COLO829 (cell line): ENCODE measurements at regions not wholly inside any gene's neighbourhood (a gene's known extent, or its start where the extent isn't known, plus 50 kb on each side); places are given as distances from the start of the nearest gene placed in this dataset.
"Not testable (repeated sequence)": the region's sequence is repeated elsewhere in the genome, so short reads cannot be mapped to it uniquely, and the experiment has no call there.

ENCODE experiments used
- DNase-seq: peaks from one replicate; pipeline ENCODE4 v3.0.0; 2012; ENCODE audit warnings: low spot score

DNA sequence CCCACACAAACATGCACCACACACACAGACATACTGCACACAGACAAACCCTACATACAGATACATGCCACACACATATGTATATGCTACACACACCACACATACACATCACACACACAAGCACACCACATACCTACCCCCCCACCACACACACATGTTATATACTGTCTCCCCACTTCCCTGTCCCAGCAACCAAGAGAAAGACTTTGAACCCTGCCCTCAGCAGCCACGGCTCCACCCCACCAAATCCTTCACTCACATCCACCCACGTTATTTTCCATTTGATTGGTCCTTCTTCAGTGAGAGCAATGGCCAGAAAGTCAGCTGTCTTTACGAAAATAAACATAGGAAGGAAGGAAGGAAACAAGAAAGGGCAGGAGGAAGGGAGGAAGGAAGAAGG lies 479.8 kb downstream of the DIRAS2 start:
- no peak for DNase-seq

DNA sequence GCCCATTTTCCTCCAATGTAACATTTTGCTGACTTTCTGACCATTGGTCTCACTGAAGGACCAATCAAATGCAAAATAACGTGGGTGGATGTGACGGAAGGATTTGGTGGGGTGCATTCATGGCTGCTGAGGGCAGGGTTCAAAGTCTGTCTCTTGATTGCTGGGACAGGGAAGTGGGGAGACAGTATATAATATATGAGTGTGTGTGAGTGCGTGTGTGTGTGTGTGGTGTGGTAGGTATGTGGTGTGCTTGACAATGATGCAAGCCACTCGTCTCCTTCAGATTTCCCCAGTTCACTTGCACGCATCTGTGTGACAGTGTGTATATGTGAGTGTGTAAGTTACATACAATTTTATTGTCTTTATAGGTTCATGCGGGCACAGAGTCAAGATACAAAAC lies 477.3 kb downstream of the DIRAS2 start:
- DNase-seq = no peak

DNA sequence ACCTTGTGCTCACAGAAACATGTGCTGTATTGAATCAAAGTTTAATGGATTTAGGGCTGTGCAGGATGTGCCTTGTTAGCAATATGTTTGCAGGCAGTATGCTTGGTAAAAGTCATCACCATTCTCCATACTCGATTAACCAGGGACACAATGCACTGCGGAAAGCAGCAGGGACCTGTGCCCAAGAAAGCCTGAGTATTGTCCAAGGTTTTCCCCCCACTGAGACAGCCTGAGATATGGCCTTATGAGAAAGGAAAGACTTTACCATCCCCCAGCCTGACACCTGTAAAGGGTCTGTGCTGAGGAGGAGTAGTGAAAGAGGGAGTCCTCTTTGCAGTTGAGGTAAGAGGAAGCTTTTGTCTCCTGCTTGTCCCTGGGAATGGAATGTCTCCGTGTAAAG lies 476.2 kb downstream of the DIRAS2 start:
- not testable (repeated sequence) for DNase-seq

DNA sequence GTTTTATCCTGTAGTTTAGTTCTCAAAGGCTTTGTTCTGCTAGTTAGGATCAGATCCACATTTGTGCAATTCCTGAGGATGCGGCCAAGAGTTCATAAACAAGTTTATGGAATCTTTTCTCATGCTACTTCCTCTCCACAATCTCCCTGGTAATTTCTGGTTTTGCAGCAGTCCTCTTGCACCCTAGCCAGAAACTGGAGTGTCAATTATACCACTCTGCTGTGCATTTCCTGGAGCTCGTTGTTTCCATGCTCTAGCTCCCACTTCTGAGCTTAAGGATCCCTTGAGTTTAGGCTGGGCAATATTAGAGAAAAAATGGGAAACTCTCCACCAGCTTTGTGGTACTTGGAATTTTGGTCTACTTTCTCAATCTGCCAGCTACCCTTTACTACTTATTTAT lies 474.7 kb downstream of the DIRAS2 start:
- no peak for DNase-seq

DNA sequence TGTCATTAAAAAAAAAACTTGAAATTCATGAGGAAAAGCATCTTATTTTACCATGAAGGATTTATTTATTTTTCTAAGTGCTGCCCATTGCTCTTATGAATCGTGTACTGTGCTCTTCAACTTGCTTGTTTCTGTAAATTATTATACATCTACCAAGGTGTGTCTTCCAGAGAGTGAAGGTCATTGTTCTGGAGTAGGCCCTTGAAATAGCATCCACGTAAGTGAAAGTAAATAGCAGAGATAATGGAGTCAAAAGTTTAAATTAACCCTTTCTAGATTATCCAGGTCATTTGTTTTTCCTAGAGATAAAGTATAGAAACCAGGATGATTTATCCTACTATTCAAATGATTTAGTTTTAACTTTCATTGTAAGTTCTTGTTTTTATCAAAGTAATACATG lies 473.1 kb downstream of the DIRAS2 start:
- no peak for DNase-seq

DNA sequence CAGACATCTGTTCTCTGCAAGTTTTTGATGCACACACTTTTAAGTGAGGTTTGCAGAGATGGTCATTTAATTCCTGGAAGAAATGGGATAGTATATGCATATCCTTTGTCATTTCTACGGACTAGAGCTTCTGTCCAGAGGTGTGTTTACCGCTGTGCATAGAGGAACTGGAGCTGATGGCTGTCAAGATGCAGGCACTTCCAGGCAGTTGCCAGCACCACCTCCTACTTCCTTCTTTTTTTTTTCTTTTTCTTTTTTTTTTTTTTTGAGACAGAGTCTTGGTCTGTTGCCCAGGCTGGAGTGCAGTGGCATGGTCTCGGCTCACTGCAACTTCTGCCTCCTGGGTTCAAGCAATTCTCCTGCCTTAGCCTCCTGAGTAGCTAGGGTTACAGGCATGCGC lies 468.7 kb downstream of the DIRAS2 start:
- DNase-seq = not testable (repeated sequence)

DNA sequence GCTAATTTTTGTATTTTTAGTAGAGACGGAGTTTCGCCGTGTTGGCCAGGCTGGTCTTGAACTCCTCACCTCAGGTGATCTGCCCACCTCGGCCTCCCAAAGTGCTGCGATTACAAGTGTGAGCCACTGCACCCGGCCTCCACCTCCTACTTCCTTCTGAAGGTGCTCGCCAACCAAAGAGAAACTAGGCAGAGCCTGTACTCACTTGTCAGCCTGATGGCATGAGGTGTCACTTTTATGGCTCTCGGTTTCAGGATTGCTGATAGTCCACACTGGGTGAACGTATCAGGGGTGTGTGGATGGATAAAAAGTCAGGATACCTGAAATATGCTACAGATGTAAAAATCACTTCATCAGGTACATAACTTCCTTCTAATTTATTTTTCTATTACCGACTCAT lies 468.3 kb downstream of the DIRAS2 start:
- not testable (repeated sequence) for DNase-seq

DNA sequence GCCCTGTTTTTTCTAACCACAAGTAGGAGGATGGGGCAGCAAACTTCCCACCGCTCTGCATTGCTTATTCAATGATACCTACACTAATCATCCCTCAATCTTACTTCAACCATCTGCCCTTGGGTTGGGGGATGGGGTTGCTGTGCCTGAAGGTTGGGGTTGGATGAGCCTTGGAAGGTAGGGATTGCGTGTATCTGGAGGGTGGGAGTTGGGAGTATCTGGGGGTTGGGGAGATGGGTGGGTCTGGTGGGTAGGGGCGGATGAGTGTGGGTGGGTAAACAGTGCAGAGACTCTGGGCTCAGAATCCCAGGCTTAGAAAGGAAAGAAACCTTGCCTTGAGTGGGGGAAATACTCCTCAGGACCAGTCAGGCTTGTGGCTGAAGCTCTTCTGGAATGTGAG lies 467.4 kb downstream of the DIRAS2 start:
- DNase-seq = no peak

DNA sequence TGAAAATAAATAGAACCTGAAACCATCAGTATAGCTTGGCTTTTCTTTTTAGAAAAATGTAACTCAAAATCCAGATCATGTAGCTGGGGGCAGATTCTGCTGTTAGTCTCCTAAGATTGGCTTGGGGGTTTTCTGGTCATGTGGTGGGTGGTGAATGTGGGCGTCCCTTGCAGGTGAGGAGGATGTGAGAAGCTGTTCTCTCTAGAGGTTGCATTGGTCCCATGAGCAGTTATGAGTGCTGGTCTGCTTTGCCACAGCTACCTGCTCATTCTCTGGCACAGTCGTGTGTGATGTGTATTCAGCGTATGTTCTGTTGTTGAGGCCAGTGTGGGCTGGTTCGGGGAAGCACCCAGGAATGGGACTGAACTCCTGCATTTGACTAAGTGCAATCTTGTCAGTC lies 466.8 kb downstream of the DIRAS2 start:
- DNase-seq = no peak

DNA sequence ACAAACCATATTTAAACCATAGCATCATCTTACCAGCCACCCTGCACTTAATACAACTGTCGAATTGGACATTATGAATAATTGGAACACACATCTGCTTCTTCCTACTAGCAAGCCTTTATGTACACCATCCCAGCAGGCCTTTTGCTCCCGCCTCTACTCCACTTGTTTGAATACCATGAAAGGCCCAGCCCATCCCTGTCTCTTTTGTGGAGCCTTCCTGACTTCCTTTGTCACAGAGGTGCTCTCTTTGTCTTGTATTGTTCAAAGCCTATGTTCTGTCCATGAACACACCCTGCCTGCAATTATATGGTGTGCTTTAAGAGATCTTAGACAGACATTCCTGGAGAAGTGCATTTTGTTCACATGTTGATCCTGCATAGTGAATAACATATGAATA lies 465.7 kb downstream of the DIRAS2 start:
- no peak for DNase-seq

DNA sequence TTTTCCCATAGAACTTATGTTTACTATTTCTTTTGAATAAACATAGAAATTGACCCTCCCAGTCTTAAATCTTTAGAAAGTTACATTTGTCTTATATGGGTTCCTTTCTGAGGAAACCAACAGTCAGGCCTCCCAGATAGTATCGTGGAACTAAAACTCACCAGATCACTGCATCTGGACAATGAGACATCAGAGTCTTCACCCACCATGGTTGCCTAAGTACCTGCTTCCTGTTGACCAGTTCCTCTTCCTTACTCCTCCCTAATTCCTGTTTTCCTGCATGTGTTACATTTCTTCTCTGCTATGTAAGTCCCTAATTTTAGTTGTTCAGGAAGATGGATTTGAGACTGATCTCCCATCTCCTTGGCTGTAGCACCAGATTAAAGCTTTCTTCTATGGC lies 462.2 kb downstream of the DIRAS2 start:
- DNase-seq = no peak

DNA sequence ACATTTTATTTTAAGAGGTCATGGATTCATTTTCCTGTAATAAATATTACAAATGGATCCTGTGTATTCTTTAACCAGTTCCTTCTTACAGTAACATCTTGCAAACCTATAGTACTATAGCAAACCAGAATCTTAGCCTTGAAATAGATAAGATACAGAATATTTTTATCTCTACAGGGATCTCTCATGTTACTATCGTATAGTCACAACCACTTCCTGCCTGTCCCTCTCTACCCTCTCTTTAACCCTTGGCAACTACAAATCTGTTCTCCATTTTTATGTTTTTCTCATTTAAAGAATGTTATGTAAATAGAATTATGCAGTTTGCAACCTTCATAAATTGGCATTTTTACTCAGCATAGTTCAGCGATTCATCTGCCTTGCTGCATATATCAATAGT lies 454.0 kb downstream of the DIRAS2 start:
- no peak for DNase-seq

DNA sequence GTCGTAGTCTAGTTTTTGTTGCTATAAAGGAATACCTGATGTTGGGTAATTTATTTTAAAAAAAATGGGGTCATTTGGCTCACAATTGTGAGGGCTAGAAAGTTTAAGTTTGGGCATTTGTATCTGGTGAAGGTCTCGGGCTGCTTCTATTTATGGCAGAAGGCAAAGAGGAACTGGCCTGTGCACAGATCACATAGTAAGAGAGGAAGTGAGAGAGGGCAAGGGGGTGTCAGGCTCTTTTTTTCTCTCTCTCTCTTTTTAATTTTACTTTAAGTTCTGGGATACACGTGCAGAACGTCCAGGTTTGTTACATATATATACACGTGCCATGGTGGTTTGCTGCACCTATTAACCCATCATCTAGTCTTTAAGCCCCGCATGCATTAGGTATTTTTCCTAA lies 453.3 kb downstream of the DIRAS2 start:
- DNase-seq = no peak

DNA sequence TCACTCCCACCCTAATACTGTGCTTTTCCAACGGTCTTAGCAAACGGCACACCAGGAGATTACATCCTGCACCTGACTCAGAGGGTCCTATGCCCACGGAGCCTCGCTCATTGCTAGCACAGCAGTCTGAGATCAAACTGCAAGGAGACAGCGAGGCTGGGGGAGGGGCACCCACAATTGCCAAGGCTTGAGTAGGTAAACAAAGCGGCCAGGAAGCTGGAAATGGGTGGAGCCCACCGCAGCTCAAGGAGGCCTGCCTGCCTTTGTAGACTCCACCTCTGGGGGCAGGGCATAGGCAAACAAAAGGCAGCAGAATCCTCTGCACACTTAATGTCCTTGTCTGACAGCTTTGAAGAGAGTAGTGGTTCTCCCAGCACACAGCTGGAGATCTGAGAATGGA lies 450.2 kb downstream of the DIRAS2 start:
- DNase-seq = not testable (repeated sequence)

DNA sequence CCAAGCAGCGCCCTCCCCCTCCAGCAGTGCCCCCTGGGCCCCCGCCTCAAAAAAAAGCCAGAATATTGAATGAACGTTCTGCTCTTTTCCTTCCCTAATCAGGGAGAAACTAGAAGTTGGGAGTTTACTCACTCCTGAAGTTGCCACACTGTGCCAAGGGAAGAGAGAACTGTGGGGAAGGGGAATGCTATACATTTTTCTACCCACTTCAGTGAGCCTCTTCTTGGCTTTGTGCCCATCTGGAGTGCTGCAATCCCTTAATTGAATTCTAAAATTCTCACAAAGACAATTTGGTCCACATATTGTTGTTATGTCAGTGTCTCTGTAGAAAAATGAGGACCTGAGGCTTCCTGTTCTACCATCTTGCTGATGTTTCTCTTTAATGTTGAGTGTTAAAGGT lies 443.7 kb downstream of the DIRAS2 start:
- no peak for DNase-seq

DNA sequence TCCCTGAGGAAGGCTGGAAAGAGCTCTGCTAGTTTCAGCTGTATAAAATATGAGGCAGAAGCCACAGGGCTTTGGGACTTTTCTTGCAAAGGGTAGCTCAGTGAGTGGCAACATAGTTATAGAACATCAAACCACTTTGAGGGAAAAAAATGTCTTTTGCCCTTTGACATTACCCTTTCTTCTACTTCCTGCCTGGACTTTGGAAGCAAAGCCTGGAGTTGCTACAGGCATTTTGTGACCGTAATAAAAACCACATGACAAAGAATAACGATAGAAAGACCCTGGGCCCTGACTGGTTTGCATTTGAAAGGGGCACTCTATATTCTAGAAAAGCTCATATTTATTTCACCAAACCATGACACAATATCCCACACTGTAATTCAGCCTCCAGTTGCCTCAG lies 440.9 kb downstream of the DIRAS2 start:
- DNase-seq = no peak

DNA sequence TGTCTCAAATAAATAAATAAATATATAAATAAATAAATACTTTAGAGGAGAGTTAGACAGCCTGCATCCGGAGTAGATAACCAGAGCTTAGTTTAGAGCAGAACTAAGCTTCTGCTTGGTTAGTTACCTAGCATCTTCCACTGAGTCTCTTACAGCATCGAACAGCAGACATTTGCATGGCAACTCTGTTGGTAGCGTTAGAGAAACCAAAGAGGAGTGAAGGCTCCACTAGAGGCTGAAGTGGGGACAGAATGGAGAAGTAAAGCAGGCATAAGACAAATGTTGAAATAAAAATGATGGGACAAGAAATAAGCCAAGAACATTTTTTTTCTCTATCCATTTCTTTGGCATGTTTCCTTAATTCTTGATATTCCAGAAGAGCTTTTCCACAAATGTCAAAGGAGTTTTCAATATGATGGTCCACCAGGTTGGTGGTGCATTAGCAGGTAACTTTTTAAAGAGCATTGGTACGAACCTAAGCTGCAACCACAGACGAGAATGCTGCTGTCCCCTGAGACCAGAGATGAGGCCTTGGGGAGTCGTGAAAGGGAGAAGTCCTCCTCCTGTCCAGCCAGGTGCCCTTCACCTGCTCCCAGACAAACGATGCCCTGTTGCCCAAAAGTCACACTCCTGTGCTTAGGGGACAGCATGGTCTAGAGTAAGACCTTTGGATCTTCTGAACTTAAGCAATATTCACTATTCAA lies 438.3 kb downstream of the DIRAS2 start:
- DNase-seq = no peak

DNA sequence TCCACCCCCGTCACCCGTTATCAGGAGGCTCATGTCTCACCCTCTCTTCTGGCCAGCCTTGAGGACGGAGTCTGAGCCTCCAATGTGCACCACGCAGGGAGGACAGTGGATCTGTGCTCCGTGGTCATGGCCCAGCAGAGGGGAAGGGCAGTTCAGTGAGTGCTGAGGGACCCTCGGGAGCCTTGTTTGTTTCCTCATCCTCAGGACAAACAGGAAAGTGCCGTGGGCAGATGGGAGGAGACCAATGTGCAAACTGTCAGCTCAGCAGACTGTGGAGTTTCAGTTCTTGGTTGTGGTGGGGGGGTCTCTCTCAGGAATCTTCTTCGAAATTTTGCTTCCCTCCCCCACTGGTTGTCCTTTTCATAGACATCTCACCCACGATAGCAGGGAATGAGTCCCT lies 429.6 kb downstream of the DIRAS2 start:
- DNase-seq = not testable (repeated sequence)

DNA sequence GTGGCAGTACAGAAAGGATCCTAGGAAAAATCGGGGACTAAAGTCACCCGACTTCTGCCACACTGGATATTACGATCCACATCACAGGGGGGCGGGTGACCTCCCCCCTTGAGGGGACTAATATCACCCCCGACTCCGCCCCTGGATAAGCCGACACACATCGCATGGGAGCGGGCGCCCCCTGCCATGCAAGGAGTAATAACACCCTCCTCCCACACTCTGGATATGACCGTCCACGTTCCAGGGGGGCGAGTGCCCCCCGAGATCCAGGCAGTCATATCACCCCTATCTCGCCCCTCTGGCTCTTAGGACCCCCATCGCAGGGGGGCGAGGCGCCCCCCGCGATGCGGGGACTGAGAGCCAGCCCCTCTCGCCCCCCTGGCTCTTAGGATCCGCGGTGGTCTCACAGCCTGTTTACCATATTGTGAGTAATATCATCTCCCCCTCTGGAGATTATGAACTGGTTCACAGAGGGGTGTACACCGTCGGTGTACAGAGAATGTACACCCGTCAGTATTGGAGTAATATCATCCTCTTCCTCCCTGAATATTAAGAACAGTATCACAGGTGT lies 423.0 kb downstream of the DIRAS2 start:
- DNase-seq = no peak

DNA sequence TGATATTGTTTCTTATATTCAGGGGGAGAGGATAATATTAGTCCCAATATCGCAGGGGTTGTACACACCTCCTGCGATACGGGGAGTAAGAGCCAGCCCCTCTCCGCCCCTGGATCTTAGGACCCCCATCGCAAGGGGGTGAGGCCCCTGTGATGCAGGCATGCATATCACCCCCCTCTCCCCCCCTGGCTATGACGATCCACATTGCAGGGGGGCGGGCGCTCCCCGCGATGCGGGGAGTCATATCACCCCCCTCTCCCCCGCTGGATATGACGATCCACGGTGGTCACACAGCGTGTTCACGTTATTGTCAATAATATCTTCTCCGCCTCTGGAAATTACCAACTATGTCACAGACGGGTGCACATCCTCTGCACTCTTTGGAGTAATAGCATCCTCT lies 420.7 kb downstream of the DIRAS2 start:
- DNase-seq = not testable (repeated sequence)

DNA sequence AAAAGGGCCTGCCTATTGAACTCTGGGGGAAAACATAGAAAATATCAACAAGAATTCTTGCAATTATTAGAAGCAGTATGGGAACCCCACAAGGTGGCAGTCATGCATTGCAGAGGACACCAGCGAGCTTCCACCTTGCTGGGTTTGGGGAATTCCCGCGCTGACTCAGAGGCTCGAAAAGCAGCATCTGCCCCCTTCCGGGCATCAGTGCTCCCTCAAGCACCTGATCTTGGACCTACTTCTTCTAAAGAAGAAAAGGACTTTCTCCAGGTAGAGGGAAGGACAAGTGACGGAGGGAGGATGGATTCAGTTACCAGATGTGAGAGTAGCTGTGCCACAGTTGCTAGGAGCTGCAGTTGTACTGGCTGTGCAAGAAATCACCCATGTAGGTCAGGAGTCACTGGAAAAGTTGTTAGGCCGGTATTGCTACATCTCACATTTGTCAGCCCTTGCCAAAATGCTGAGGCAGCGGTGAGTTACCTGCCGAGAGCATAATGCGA lies 415.7 kb downstream of the DIRAS2 start:
- not testable (repeated sequence) for DNase-seq

DNA sequence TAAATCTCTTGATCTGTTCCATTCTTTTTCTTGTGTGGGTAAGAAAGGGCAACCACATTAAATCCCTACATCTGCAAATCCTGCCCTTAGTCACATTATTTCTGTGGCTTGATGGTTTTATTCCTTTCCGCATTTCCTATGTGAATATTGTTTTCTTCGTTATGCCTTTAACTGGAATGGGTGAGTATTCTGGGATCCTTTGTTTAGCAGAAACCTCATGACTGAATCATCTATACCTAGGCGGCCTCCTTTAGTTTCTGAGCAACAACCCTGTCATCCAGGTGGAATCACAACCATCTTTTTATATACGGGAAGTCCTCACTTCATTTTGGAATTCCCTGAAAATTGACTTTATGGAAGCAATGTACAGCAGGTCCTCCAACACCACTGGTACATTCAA lies 409.5 kb downstream of the DIRAS2 start:
- DNase-seq = not testable (repeated sequence)

DNA sequence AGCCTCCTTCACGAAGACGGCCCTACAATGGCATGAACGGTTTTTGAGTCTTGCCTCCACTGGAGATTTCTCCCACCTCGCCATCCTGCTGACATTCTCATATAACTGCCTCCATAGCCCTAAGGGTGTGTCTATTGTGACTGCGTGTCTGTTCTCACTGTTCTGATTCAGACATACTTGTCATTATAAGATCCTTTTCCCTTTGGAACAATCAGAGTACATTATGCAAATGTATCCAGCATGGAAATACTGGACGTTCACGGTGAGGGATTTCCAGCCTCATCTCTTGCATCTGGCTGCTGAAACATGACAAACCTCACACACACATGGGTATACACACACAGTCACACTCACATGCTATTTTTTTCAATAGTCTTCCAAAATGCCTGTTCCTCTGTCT lies 402.1 kb downstream of the DIRAS2 start:
- DNase-seq = no peak

DNA sequence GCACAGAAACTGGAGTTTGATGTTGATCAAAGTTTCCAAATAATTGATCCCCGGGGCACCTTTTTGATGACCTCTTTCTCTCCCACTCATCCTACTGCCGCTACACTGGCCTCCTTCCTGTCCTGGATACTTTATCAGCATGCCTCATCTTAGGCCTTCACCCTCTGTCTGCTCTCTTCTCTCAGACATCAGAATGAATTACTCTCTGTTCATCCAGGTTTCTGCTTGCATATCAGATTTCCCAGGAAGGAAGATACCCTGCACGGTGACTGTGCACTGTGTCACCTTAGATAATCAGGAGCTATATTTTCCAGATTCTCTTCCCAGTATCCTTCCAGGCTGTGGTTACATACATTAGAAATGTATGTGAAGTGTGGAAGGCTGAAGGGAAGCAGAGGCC lies 397.0 kb downstream of the DIRAS2 start:
- no peak for DNase-seq
